ENCODE measurements at regions not wholly inside any gene's neighbourhood (a gene's known extent, or its start where the extent isn't known, plus 50 kb on each side); places are given as distances from the start of the nearest gene placed in this dataset.

- TF ChIP-seq, protein P1, sequence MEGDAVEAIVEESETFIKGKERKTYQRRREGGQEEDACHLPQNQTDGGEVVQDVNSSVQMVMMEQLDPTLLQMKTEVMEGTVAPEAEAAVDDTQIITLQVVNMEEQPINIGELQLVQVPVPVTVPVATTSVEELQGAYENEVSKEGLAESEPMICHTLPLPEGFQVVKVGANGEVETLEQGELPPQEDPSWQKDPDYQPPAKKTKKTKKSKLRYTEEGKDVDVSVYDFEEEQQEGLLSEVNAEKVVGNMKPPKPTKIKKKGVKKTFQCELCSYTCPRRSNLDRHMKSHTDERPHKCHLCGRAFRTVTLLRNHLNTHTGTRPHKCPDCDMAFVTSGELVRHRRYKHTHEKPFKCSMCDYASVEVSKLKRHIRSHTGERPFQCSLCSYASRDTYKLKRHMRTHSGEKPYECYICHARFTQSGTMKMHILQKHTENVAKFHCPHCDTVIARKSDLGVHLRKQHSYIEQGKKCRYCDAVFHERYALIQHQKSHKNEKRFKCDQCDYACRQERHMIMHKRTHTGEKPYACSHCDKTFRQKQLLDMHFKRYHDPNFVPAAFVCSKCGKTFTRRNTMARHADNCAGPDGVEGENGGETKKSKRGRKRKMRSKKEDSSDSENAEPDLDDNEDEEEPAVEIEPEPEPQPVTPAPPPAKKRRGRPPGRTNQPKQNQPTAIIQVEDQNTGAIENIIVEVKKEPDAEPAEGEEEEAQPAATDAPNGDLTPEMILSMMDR (IDR thresholded peaks at IDR 0.05), result no peak
- no peak for TF ChIP-seq POLR2A (IDR thresholded peaks at IDR 0.05)
Measured at GRCh38 chr5:36443941-36444340, 142.2 kb upstream of the RANBP3L start.

Data from testis (tissue), 2 donors.